GM20431 (cell line): ENCODE measurements at regions not wholly inside any gene's neighbourhood (a gene's known extent, or its start where the extent isn't known, plus 50 kb on each side); places are given as distances from the start of the nearest gene placed in this dataset.

Experiments
- in situ Hi-C: fragments of 300-500 bp; cut with MseI, MboI; formaldehyde crosslinking; loops from one replicate; pipeline ENCODE4 v1.15.0; 2020; ENCODE audit warnings: low sequenced_read_pairs; ENCODE audit not compliant: unreplicated experiment

DNA sequence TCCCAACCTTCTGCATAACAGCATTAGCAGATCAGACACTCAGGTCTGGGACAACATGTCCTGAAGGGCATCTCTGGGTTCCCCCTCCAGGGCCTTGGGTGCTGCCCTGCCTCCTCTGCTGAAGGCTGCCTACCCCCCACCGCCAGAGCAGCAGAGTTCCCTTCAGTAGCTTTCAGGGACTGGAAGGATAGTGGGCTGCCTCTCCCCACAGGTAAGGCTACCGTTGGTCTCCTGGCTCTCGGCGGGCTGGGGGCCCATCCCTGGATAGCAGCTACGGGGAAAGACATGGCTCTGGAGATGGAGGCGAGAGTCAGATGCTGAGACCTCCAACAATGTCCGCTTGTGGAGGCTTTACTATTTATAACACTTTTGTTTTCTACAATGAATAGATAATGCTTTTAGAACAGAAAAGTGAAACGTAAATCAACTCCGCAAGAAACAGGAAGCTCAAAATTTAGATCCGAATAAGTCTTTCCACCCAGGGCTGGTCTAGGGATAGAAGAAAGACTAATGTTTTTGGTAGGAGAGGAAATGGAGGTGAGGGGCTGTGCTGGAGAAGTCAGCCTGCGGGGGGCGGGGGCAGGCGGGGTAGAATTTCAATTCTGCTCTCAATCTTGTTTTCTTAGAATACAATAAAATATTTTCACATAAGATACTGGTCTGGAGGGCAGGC, 58.4 kb downstream of the ARL4C start:
- in situ Hi-C loops, result no loop called here

DNA sequence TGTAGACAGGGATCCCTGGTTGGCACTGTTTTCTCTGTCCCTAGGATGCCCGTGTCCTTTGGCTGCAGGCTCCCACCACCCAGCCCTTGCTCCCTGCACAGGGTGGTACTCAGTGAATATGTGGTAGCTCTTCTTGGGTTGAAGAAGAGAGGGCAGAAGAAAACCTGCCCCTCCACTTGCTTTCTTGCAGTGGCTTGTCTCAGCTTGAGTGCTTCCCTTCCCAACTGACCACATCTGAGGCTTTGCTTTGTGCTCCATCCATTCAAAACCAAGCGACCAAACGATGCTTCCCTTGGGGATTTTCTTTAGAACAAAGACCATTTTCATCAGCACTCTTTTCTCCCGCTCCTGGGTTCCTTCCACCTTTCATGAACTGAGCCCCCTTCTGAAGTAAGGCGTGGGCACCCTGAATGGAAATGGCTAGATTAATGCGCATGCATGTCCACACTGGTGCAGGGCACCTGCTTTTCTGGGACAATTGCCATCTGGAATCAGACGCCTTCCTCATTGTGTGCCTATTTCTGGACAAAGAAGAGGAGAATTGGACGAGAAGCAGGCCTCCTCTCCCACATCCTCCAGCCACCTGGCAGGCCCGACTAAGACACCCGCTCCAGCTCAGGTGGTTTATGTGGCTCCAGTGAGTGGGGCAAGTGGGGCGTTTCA, 59.1 kb downstream of the ARL4C start:
- in situ Hi-C loops, result no loop called here

DNA sequence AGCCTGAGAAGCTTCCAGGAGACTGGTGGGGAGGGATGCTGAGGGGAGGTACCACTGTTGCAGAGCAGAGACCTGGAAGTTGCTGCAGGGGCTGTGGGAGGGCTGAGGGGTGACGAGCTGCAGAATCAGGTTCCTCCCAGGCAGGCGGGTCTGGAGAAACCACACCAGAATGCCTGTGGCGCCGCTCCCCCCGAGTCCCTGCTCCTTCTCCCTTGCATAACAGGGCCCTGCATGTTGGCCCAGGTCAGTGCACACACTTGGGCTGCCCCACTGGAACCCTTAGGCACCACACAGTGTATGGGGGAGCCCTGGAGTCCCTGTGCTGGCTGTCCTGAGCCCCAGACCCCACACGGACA, 60.4 kb downstream of the ARL4C start:
- in situ Hi-C loops, result no loop called here

DNA sequence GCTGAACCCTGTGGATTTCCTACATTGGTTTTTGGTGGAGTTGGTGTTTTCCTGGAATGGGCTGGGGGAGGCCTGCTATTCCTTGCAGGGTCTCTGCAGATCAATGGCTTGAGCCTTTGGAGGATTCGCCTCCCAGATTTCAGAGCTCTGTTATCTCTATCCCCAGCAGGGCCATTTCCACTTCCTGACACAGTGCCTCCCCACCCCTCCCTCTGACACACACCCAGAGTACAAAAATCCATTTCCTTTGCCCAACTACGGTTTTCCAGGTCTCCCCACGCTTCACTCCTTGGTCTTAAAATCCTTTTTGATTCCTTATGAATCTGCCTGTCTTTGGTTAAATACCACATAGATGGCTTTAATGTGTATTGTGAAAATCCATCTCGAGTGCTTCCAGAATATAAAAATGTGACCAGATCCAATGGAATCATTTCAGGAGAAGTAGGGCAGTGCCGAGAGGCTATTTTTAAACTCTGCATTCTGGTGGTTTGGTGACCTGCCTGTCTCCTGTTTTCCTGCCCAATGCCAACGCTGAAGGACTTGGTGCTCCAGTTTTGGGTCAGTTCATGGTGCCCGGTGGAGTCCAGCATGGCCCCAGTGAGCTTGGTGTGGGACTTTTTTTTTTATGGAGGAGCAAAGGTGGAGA, 60.9 kb downstream of the ARL4C start:
- in situ Hi-C loops, result no loop called here

DNA sequence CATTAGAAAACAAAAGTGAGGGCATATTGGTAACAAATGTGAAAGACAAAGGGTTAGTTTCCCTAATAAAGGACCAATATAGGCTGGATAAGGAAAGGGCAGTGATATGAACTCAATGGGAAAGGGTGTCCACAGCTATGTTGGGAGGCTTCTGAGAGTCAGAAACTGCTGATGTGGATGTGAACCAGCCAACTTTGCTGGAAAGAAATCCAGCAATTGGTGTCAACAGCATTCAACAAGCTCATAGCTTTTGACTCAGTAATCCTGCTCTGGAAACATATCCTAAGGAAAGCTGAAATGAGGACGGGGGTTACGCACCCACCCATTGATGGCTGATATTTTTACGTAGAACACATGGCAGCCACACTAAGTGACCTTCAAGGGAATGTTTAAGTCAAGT, 63.7 kb downstream of the ARL4C start:
- in situ Hi-C loops, result no loop called here

DNA sequence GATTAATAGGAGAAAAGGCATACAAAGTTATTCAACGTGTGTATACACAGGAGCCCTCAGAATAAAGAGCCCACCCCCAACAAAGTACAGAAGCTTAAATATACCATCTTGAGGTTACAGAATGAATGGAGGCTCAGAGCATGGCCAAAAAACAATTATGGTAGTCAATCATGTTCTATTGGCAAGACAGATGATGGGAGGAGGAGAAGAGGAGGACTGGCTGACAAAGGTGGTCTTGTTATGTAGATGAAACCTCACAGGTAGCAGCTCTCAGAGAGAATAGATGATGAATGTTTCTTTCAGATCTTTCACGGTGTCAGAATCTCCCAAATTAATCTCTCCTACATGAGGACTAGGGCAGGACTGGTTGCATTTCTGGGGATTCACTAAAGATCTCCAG, 66.0 kb downstream of the ARL4C start:
- in situ Hi-C loops, result no loop called here

DNA sequence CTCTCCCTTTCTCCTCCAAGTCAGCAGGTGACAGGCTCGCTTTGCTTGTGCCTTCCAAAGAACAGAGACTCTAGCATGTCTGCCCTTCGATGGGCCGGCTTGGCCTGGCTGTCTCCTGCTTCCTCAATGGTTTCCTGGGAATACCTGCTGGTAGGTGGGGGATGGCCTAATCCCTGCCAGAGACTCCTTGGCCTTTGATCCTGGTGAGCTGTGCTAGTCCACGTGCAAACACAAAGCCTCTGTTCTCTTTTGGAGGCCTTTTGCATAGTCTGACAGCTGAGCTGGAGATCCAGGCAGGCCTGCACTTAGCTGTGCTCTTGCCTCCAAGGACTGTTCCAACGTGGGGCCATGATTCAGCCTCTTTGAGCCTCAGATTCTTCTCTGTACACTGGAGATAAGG, 67.6 kb downstream of the ARL4C start:
- in situ Hi-C loops, result no loop called here

DNA sequence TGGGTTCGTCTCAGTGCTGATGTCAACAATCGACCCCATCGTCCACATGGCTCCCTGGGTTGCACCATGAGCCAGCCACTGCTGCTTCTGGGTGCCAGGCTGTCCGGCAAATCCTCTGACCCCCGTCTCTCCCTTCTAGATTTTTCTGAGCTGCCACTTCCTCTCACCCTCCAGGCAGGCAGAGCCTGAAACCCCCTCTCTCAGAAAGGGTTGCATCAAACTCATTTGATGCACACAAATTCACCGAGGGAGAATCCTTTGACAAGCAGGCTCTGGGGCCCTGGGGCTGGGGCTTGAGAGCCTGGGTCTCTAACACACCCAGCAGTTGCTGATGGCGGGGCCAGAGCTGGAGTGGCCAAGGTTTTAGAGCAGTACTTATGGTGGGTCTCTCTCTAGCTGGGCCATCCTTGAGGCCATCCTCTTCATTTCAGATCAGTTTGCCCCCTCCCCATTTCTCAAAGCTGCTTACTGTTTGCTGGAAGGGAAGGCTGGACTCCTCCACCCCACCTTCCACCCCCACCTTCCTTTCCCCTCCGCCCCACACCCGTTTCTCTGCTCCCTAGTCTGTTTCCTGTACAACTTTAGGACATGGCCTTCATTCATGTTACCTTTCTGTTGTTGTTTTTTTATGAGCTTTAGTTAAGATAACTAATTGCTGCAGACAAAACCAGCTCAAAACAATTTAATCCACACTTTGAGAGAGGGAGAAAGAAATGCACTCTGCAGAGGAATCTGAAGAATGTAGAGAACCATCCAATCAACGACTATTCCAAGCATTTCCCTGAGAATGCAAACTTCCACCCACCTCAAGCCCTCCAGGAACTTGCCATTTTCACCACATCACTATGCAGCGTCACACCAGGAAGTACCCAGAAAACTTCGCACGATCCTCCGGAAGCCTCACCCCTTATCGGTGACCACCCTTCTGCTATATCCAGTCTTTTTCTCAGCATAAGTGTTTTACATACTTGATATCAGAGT, 69.5 kb downstream of the ARL4C start:
- in situ Hi-C loops, result no loop called here

DNA sequence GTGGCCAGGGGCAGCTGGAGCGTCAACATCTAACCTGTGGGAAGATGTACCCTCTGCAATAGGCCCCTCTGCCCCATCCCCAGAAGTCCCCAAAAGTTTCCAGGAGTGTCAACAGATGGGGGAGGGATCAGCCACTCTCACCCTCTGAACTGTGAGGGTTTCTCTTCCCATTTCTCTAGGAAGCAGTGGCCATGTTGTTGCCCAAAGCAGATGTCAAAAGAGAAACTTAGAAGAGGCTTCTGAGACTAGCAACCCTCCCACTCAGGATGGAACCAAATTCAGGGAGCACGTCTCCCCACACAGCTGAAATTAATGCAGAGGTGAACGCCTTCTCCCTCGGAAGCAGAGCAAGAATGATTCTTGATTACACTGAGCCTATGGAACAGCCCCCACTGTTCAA, 70.3 kb downstream of the ARL4C start:
- in situ Hi-C loops, result no loop called here

DNA sequence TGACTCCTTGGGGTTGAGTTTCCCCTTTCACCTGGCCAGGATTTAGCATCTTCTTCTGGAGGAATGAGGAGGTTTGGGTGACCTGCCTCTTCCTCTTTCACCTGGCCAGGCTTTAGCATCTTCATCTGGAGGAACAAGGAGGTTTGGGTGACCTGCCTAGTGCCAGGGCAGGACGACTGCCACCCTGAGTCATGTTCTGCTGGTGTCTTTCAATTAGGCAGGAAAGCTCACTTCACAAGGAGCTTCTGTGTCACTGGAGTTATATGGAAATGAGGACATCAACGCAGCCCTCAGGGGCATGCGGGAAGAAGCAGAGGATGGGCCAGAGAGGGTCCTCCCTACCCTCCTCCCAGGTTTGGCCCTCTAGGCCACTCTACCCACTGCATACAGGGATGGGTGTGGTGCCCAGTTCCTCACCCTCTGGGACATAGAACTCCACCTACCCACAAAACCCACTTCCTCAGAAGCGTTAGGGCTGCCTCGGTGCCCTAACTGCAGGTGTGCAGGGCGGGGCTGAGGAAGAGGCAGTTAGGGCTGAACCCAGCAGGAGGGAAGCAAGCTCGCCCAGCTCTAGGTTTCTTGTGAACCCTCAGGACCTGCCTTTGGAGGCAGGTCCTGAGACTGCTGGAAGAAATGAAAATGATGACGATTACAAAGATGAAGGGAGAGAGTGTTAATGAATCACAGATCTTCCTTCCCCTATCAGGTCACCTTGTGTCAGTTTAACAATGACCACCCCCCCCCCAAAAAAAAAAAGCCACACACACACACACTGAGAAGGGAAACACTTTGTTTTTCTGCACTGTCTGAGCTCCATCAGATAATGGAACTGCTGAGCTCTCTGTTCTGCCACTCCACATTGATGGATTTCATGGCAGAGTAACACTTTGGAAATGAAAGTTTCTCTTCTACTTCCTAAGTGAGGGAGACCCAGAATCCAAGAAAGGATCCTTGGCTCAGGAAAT, 71.0 kb downstream of the ARL4C start:
- in situ Hi-C loops, result no loop called here

DNA sequence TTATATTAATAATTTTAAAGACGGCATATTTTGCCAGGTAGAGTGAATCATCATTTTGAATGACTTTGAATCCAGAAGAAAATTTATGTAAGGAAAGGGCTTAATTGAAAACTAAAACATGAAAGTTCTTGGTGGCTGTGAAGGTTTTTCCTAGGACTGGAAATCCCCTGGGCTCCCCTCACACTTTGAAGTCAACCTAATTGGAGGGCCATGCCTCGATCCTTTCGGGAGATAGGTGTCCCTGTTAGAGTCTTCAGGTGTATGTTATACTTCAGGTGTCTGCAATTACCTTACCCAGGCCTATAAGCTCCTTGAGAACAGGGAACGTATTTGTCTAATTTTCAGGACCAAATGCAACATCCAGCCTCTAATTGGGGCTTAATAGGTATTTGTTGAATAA, 73.0 kb downstream of the ARL4C start:
- in situ Hi-C loops, result no loop called here

DNA sequence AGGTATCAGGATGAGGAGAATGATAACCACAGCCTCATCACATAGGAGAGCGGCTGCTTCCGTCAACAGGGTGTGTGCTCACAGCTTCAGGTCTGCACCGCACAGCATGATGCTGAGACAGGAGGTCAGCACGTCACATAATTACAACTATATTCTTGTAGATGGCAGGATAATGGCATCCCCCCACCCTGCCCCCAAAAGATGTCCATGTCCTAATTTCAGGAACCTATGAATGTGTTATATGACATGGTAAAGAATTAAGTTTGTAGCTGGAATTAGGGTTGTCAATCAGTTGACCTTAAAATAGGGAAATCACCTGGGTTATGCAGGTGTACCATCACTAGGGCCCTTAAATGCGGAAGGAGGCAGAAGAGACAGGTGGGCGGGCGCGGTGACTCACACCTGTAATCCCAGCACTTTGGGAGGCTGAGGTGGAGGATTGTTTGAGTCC, 73.9 kb downstream of the ARL4C start:
- in situ Hi-C loops, result no loop called here

DNA sequence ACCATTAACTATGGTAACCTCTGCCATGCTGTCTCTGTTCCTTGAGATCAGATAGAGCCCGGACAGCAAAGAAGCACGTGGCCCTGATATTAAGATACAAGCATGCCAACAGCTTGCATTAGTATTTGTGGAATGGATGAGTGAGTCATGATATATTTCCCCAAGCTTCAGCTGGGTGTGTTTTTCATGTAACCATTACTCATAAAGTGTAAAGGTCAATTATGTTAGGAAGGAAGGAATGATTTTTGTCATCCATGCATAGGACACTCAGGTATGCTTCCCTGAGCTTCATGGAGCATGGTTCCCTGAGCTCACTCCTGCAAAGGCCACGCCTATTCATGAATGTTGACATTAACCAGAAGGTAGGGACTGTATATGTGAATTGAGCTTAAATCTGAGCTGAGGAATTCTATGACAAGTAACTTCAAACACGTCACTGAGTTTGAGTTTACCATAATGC, 74.6 kb downstream of the ARL4C start:
- in situ Hi-C loops, result no loop called here

DNA sequence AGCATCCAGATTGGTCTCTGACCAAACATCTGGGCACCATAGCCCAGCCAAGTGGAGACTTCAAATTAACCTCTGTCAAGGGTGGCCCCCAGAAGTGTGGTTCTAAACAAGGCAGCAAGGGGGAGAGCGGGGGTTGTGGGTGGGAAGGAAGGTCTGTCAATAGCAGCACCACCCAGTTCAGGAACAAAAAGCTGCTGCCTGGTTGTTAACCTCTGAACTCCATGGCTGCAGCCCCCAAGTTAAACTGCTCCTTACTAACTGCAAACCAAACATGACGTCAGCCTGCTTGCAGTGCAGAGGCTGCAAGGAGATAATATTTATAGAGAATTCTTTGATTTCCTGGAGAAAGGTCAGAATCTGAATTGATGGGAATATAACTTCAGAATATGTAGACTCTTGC, 76.5 kb downstream of the ARL4C start:
- in situ Hi-C loops, result no loop called here

DNA sequence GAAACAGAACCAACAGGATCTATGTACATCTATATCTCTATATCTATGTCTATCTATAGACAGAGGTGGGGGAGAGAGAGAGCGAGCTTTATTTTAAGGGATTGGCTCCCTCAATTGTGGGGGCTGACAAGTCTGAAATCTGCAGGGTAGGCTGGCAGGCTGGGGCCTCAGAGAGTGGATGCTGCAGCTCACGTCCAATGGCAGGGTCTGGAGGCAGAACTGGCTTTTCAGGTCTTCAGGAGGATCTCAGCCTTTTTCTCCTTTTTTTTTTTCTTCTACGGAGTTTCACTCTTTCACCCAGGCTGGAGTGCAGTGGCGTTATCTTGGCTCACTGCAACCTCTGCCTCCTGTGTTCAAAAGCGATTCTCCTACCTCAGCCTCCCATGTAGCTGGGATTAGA, 77.2 kb downstream of the ARL4C start:
- in situ Hi-C loops, result no loop called here

DNA sequence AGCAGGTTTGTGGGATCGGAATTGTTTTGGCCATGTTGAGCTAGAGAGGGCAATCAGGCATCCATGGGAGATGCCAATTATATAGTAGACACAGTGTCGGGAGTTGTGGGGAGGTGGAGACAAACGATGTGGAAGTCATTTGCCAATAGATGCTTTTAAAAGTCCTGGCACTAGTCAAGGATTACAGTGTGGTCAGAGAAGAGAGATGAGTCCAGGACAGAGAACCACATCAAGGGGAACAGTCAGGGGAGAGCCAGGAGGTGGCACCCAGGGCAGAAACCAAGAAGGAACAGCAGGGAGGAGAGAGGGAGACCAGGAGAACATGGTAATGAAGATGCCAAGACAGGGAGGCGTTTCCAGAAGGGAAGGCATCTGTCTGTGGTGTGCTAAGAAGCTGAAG, 81.2 kb downstream of the ARL4C start:
- in situ Hi-C loops, result no loop called here

DNA sequence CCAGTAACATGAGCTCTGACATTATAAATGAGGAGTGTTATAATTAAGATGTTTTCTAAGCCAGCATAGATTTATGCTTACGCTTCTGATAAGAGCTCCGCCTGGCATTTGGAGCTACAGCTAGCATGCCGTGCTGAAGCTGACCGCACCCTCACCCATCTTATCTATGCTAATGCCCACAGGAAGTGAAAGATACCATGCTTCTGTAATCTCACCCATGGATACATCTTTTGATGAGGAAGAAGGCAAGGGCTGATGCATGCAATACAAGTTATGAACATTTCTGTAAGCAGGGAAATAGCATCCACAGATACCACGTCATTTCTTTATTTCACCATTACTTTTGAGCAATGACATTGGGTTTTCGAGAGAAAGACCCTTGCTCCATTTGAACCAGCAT, 82.3 kb downstream of the ARL4C start:
- in situ Hi-C loops, result no loop called here

DNA sequence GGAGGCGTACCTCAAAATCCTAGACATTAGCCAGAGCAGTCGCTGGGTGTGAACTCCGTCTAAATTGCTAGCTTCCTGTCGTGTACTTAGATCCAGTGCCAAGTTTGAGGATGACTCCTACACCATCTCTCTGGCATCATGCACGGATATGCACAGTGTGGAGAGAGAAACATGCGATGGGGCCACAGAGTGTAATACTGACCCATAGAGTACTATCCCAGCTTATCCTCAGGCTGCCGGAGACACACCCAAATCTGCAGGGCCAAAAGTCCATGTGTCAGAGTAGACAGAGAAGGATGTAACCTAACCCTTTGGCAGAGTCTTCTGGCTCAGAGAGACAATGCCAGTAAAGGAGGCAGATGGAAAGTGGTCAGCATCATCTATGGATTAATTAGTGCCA, 84.2 kb downstream of the ARL4C start:
- in situ Hi-C loops, result no loop called here

DNA sequence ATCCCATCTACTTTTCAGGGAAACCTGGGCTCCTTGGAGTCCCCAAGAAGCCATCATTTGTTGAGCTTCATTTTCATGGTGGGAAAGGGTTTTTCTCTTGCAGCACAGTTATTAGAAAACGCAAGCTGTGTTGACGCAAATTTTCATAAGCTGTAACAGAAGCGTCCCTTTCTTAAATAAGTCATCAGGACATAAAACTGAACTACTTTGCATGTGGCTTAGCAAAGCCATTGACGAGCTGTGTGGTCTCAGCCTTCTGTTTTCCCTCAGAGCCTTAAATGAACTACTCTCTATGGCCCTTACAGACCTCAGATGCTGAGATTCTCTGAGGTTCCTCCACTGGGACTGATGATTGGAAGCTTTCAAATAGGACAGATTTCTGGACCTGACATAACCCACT, 85.1 kb downstream of the ARL4C start:
- in situ Hi-C loops, result no loop called here
